Common myeloid progenitor, CD34-positive (primary cell): ENCODE measurements at regions not wholly inside any gene's neighbourhood (a gene's known extent, or its start where the extent isn't known, plus 50 kb on each side); places are given as distances from the start of the nearest gene placed in this dataset.

Experiments
- CTCF ChIA-PET: fragments of 350-600 bp; sonication (Branson Sonifier 250); formaldehyde crosslinking; loops from one replicate; lab custom pipeline; 2021; ENCODE audit warnings: antibody characterized with exemption; lab: Charles Lee
- POLR2A ChIA-PET: fragments of 350-600 bp; sonication (Branson Sonifier 250); formaldehyde crosslinking; loops from one replicate; lab custom pipeline; 2021; ENCODE audit warnings: antibody characterized with exemption; lab: Charles Lee
- DNase-seq, 3 donors: peaks; one replicate each; pipeline versions ENCODE4 v3.0.0 to v3.0.0-alpha.2; 2013
- H3K27ac ChIP-seq, 2 experiments: 1 replicate in 1 of 2; 2 replicates in 1 of 2; pipeline ENCODE4 v1.7.0; 2013; ENCODE audit warnings: inconsistent platforms in 2 of 2, low read length in 2 of 2, mild to moderate bottlenecking in 2 of 2, low read depth in 1 of 2, moderate library complexity in 1 of 2; ENCODE audit not compliant: severe bottlenecking in 2 of 2, insufficient read depth in 1 of 2, poor library complexity in 1 of 2
- H3K27me3 ChIP-seq, 5 experiments: replicated peaks in 2 of 5; 1 replicate in 3 of 5; 2 replicates in 2 of 5; pipeline versions ENCODE4 v1.6.1 to v1.7.0; 2013; ENCODE audit warnings: low read length in 4 of 5, mild to moderate bottlenecking in 2 of 5, moderate library complexity in 2 of 5, inconsistent platforms in 1 of 5; ENCODE audit not compliant: insufficient read depth in 5 of 5, control insufficient read depth in 4 of 5
- H3K36me3 ChIP-seq, 4 experiments: 1 replicate in 2 of 4; 2 replicates in 2 of 4; pipeline versions ENCODE4 v1.6.1 to v1.7.0; 2013; ENCODE audit warnings: low read length in 3 of 4, control low read depth in 1 of 4, mild to moderate bottlenecking in 1 of 4; ENCODE audit not compliant: control insufficient read depth in 4 of 4, insufficient read depth in 4 of 4
- H3K4me1 ChIP-seq, 4 experiments: 1 replicate in 3 of 4; 2 replicates in 1 of 4; pipeline versions ENCODE4 v1.6.1 to v1.7.1; 2013; ENCODE audit warnings: low read length in 3 of 4, mild to moderate bottlenecking in 3 of 4, control low read depth in 1 of 4, inconsistent platforms in 1 of 4, moderate library complexity in 1 of 4; ENCODE audit not compliant: control insufficient read depth in 4 of 4, insufficient read depth in 4 of 4; ENCODE audit errors: control extremely low read depth in 1 of 4
- H3K4me3 ChIP-seq, 7 experiments: 1 replicate in 4 of 7; 2 replicates in 3 of 7; pipeline versions ENCODE4 v1.5.1 to v1.7.0; 2013; ENCODE audit warnings: mild to moderate bottlenecking in 7 of 7, low read length in 6 of 7, moderate library complexity in 6 of 7, inconsistent platforms in 2 of 7, low read depth in 2 of 7, control low read depth in 1 of 7; ENCODE audit not compliant: insufficient read depth in 4 of 7, control insufficient read depth in 1 of 7; ENCODE audit errors: extremely low read depth in 1 of 7
- H3K9me3 ChIP-seq, 5 experiments: 1 replicate in 4 of 5; 2 replicates in 1 of 5; pipeline versions ENCODE4 v1.6.1 to v1.7.1; 2013; ENCODE audit warnings: low read length in 4 of 5, mild to moderate bottlenecking in 2 of 5, inconsistent platforms in 1 of 5, low read depth in 1 of 5, moderate library complexity in 1 of 5; ENCODE audit not compliant: control insufficient read depth in 4 of 5, insufficient read depth in 2 of 5; ENCODE audit errors: control extremely low read depth in 1 of 5
- WGBS: methylation state at CpG from one replicate; pipeline ENCODE4 v1.1.5; 2013; ENCODE audit not compliant: insufficient coverage; 5-methylcytosine and 5-hydroxymethylcytosine counted together

DNA sequence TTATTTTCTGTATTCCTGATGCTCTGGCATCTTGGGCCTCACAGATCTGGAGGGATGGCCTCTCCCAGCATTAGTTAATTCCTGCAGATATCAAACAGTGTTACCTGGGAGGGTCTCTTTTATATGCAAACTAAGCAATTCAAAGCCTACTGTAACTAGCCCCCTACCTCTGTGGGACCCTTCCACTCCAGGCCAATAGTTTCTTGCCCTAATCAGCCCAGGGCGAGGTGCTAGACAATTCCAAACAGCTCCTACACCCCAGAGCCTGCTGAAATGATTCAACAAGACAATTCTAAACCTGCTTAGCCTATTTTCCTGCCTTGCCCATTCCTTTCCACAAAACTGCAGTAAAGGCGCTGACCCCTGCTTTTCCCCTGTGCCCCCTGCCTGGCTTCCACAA is 106.6 kb upstream of the IGSF10 start:
- no peak for DNase-seq
- Histone ChIP-seq H3K9me3 (no peaks in the 10 kb centered on the region), H3K4me1 (no peaks in the 10 kb centered on the region), H3K4me3 (no peak overlapping the region), H3K27ac (no peak overlapping the region), H3K27me3 (no peaks in the 10 kb centered on the region), H3K36me3 (no peaks in the 10 kb centered on the region)
- ChIA-PET POLR2A (no interaction called here), CTCF (no interaction called here)
- 100% methylated on average over 2 of the region's 2 CpGs for WGBS

DNA sequence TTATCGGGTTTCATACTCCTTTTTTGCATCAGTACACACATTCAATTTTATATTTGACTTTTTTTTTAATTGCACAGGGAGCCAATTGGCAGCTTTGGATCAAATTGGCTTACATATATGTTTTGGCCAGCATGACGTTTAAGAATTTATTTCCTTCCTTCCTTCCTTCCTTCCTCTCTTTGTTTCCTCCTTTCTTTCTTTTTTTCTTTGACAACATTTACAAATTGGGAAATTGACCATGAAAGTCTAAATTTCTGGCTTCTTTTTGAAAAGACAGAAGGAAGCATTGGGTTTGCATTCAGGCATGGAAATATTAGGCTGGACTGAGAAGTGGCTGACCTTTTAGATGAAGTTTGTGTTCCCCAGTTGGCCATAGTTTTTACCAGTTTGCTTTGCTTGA is 103.4 kb upstream of the IGSF10 start:
- POLR2A ChIA-PET = no interaction called here

DNA sequence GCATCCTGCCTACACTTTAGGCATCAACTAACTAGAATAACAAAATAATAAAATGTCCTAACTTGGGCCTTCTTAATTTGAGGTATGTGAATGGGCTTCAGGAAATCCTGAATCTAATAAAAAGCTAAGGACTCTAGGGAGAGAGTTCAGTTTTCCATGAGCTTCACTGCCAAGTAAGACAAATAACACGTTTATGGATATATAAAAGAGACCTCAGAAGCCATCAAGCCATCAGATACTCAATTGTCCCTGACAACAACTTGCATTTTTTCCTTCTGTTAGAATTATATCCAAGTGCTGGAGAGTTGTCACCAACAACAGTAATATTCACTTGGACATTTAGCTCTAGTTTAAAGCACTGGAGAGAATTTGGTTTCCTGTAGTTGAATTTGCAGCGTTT is 102.4 kb upstream of the IGSF10 start:
- CTCF ChIA-PET = no interaction called here
- POLR2A ChIA-PET = no interaction called here
- Histone ChIP-seq H3K36me3 (no peaks in the 10 kb centered on the region), H3K9me3 (no peaks in the 10 kb centered on the region), H3K4me1 (peaks cover 0 to 2% (median 0%) of the 10 kb centered on the region in 4 experiments), H3K27me3 (no peaks in the 10 kb centered on the region), H3K27ac (no peak overlapping the region), H3K4me3 (no peak overlapping the region)
- no CpG with 5 or more reads among the region's 2 CpGs for WGBS
- no peak for DNase-seq

More for the DNA sequence above, 103.4 kb upstream of the IGSF10 start:
- H3K4me1 ChIP-seq = peaks cover 0 to 2% (median 0%) of the 10 kb centered on the region in 4 experiments
- no peak for DNase-seq
- no peaks in the 10 kb centered on the region for H3K27me3 ChIP-seq
- CTCF ChIA-PET = no interaction called here
- no peak overlapping the region for H3K4me3 ChIP-seq
- no peaks in the 10 kb centered on the region for H3K36me3 ChIP-seq
- 33% methylated on average over 1 of the region's 2 CpGs for WGBS
- H3K27ac ChIP-seq = no peak overlapping the region
- no peaks in the 10 kb centered on the region for H3K9me3 ChIP-seq

DNA sequence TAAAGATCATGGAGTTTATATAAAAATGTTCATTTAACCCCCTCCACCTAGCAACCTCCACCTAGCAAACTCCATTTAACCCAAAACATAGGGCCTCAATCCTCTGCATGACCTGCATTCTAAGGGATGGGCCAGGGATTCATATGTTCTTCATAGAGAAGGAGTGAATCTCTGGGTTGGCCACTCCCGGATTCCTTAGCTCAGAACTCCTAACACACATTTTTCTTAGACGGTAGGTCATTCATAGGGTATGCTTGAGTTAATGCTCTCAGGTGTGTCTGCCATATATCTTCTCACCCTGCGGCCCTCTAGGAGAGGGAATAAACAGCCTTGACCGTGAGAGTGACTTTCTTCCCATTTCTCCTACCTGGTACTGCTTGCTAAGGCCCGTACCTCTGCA is 102.0 kb upstream of the IGSF10 start:
- no peaks in the 10 kb centered on the region for H3K9me3 ChIP-seq
- ChIA-PET POLR2A (no interaction called here), CTCF (no interaction called here)
- H3K27ac ChIP-seq = no peak overlapping the region
- 100% methylated on average over 2 of the region's 5 CpGs for WGBS
- no peak overlapping the region for H3K4me3 ChIP-seq
- H3K27me3 ChIP-seq = no peaks in the 10 kb centered on the region
- peaks cover 0 to 2% (median 0%) of the 10 kb centered on the region in 4 experiments for H3K4me1 ChIP-seq
- no peak for DNase-seq
- no peaks in the 10 kb centered on the region for H3K36me3 ChIP-seq

- Histone ChIP-seq H3K27ac (no peak overlapping the region), H3K4me1 (peaks cover 0 to 9% (median 3%) of the 10 kb centered on the region in 4 experiments), H3K4me3 (no peak overlapping the region), H3K9me3 (no peaks in the 10 kb centered on the region), H3K27me3 (no peaks in the 10 kb centered on the region), H3K36me3 (no peaks in the 10 kb centered on the region)
- CTCF ChIA-PET = no interaction called here
- DNase-seq = no peak
- WGBS = 93% methylated on average over 3 of the region's 3 CpGs
- POLR2A ChIA-PET = no interaction called here
Observed at GRCh38 chr3:151561878-151562277, 101.0 kb upstream of the IGSF10 start.

DNA sequence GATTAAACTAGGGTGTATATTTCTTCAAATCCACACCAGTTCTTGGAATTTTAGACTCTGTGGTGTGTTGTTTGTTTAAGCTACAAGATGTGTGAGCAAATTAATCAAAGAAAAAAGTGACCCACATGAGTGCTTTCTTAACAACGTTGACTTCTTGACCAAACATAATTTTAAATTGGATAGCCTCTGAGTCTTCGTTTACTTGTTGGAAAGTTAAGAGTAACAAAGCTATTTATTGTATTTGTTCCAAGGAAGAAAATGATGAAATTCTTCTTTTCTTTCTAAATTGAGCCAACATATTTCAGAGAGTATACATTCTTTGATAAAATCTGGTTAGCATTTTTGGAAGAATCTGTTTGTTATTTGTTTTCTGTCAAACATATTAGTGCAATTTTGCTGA is 99.9 kb upstream of the IGSF10 start:
- Histone ChIP-seq H3K4me1 (peaks cover 0 to 17% (median 3%) of the 10 kb centered on the region in 4 experiments), H3K4me3 (no peak overlapping the region), H3K9me3 (no peaks in the 10 kb centered on the region), H3K27me3 (no peaks in the 10 kb centered on the region), H3K27ac (no peak overlapping the region), H3K36me3 (no peaks in the 10 kb centered on the region)
- ChIA-PET CTCF (no interaction called here), POLR2A (no interaction called here)
- DNase-seq = no peak
- WGBS = 60% methylated on average over 1 of the region's 2 CpGs

GRCh38 chr3:151559736-151560135 is 98.9 kb upstream of the IGSF10 start:
- Histone ChIP-seq H3K27me3 (no peaks in the 10 kb centered on the region), H3K4me1 (peaks cover 0 to 17% (median 3%) of the 10 kb centered on the region in 4 experiments), H3K4me3 (no peak overlapping the region), H3K36me3 (no peaks in the 10 kb centered on the region), H3K27ac (no peak overlapping the region), H3K9me3 (no peaks in the 10 kb centered on the region)
- ChIA-PET POLR2A (no interaction called here), CTCF (interaction anchor here (1.0 kb wide), 1 partner anchor 91 kb away, joined by 3 read pairs; no protein-coding TSS in a partner anchor)
- DNase-seq = no peak
- 96% methylated on average over 5 of the region's 5 CpGs for WGBS
